HFF-Myc (cell line): ENCODE measurements at regions not wholly inside any gene's neighbourhood (a gene's known extent, or its start where the extent isn't known, plus 50 kb on each side); places are given as distances from the start of the nearest gene placed in this dataset.

Experiments
- DNase-seq: peaks from one replicate; pipeline ENCODE4 v3.0.0-alpha.2; 2011; ENCODE audit warnings: low read depth; ENCODE audit errors: extremely low read depth
- H3K4me3 ChIP-seq: replicated peaks from 2 replicates; pipeline ENCODE4 v1.5.1; 2011; ENCODE audit warnings: low read depth, mild to moderate bottlenecking, control low read depth, low read length
- TF ChIP-seq, protein P1 (sequence below): IDR thresholded peaks from 2 replicates; pipeline ENCODE4 v1.5.1; 2012; ENCODE audit warnings: mild to moderate bottlenecking, low read depth, low read length, control low read depth; ENCODE audit errors: missing control alignments

DNA sequence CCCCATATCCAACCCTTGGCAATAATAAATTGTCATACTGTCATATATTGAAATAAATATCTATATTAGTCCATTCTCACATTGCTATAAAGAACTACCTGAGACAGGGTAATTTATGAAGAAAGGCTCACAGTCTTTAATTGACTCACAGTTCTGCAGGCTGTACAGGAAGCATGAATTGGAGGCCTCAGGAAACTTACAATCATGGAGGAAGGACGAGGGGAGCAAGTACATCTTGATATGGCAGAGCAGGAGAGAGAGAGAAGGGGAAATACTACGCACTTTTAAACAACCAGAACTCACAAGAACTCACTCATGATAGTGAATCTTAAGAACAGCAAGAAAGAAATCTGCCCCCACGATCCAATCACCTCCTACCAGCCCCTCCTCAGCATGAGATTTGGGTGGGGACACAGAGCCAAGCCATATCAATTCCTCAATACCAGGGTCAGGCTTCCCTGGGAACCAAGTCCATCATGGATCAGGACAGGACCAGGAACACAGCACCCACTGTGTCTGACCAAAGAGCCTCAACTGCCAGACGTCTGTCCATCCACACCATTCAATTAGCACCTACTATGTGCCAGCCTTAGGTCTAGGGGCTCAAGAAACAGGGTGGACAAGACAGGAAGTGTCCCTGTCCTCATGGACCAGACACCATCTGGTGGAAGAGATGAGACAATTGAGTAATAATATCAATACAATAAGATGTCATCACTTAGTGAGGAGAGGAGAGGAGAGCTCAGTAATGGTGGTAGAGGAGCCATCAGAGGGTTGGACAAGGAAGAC, 56.9 kb upstream of the TOP3B start:
- DNase-seq: no peak
- TF ChIP-seq, protein P1, sequence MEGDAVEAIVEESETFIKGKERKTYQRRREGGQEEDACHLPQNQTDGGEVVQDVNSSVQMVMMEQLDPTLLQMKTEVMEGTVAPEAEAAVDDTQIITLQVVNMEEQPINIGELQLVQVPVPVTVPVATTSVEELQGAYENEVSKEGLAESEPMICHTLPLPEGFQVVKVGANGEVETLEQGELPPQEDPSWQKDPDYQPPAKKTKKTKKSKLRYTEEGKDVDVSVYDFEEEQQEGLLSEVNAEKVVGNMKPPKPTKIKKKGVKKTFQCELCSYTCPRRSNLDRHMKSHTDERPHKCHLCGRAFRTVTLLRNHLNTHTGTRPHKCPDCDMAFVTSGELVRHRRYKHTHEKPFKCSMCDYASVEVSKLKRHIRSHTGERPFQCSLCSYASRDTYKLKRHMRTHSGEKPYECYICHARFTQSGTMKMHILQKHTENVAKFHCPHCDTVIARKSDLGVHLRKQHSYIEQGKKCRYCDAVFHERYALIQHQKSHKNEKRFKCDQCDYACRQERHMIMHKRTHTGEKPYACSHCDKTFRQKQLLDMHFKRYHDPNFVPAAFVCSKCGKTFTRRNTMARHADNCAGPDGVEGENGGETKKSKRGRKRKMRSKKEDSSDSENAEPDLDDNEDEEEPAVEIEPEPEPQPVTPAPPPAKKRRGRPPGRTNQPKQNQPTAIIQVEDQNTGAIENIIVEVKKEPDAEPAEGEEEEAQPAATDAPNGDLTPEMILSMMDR: no peak
- H3K4me3 ChIP-seq: no peak overlapping the region

DNA sequence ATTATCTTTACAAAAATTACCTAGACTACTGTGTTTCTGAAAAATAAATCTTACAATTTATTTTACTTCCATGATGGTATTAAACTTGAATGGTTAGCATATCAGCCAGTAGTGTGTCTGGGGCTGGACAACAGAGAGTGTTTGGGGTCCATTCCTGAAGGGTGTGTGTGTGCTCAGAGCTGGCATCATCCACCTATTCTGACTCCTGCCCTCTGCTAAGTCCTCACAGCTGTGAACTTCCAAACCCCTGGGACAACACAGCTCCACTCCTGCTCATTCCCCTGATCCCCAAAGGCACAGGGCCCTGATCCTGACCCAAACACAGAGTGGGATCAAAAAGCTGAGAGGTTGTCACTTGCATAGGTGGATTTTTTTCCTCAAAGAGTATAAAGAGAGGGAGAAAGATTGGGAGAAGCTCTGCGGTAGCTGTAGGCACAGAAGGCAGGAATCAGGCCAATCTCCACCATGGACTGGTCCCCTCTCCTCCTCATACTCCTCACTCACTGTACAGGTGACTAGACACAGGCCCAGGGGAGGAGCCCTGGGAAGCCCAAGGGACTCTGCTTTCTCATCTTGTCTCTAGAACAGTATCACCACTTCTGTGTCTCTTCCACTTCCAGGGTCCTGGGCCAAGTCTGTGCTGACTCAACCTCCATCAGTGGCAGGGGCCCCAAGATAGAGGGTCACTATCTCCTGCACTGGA, 55.7 kb upstream of the TOP3B start:
- no peak overlapping the region for H3K4me3 ChIP-seq
- TF ChIP-seq, protein P1: no peak
- no peak for DNase-seq

DNA sequence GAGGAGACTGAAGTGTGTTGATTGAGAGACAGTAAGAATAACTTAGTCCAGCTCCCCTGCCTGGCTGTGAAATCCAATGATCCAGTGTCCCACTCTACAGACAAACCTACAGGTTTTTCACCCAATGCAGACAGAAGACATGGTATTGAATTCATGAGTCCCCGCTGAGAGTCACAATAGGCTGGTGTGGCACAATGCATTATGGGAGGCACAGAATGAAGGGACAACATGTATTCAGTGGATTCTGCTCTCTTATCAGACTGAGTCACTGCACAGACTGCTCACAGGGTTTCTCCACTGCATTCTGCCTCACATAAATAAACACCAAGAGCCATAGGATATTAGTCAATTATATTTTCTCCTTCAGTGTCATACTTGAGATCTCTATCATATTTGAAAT, 55.2 kb upstream of the TOP3B start:
- TF ChIP-seq, protein P1: no peak
- no peak overlapping the region for H3K4me3 ChIP-seq
- DNase-seq: no peak

DNA sequence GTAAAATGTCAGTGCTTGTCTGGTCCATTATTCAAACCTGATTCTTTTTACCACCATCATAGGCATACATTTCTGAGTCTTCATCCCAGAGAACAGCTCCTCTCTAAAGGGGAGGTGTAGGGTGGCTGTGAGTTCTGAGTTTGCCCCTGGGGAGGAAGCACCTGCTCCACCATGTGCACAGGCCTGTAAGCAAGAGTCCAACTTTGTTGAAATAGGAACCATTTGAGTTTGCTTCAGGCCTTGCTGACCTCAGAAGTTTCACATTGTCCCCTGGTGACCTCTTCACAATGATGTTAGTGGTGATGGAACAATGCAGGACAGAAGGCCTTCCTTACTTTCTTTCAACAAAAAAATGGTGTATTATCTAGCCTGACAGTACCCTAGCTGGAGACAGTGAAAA, 54.6 kb upstream of the TOP3B start:
- no peak overlapping the region for H3K4me3 ChIP-seq
- no peak for DNase-seq
- TF ChIP-seq, protein P1: no peak

DNA sequence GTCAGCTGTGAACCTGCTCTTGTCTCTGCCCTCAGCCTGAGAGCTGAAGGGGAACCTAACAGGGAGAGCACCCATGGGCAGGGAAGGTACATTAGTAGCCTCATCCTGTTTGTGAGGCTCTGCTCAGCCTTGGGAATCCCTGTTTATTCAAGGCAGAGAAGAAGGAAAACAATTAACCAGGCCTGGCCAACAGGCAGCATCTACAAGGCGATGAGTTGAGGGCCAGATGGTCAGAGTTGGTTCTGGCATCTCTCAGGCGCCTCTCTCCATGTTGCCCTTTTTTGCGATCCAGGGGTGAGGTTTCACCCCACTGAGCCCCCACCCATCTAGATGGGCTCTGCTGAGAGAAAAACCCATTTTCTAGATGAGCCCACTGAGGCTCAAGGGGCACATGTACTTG, 54.0 kb upstream of the TOP3B start:
- no peak overlapping the region for H3K4me3 ChIP-seq
- DNase-seq: no peak
- TF ChIP-seq, protein P1: no peak

DNA sequence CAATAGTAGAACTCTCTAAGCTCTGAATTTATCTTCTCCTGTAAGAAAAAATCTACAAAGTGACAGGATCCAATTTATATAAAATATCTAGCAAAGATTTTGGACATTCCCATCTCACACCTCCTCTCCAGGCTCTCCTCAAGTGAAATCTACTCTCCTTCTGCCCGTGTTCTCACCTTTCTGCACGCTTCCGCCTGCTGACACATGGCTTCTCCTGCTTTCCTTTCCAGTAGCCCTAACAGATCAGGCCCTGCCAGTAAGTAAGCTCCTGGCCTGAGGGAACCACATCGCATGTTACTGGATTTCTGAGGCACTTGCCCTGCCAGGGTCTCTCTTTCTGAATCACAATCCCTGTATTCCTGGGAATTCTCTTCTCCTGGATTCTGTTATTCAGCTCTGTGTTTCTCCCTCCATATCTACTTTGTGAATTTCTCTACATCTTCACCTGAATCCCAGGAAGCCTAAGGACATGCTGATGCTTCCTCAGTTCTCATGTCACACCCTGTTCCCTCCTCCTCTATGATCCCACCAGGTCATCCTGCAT, 53.3 kb upstream of the TOP3B start:
- H3K4me3 ChIP-seq: no peak overlapping the region
- no peak for DNase-seq
- TF ChIP-seq, protein P1: no peak
